Gastroesophageal sphincter (tissue), 3 donors: ENCODE measurements at regions not wholly inside any gene's neighbourhood (a gene's known extent, or its start where the extent isn't known, plus 50 kb on each side); places are given as distances from the start of the nearest gene placed in this dataset.

Experiments
- CTCF ChIP-seq, 4 experiments: fragments of 200-600 bp in 2 of 4; fragments of 450-650 bp in 2 of 4; sonication (generic) in 1 of 4; IDR thresholded peaks; one replicate each; pipeline ENCODE4 v1.5.1; 2017 to 2019; ENCODE audit warnings: antibody characterized with exemption in 4 of 4, mild to moderate bottlenecking in 2 of 4, moderate library complexity in 2 of 4
- EP300 ChIP-seq: sonication (generic); formaldehyde crosslinking; IDR thresholded peaks from one replicate; pipeline ENCODE4 v1.6.1; 2017; ENCODE audit warnings: antibody characterized with exemption, mild to moderate bottlenecking
- POLR2A ChIP-seq, 2 donors: fragments of 450-650 bp; IDR thresholded peaks; one replicate each; pipeline ENCODE4 v1.6.1; 2017; ENCODE audit warnings: antibody characterized with exemption in 2 of 2, mild to moderate bottlenecking in 2 of 2, moderate library complexity in 1 of 2
- POLR2AphosphoS5 ChIP-seq: sonication (generic); formaldehyde crosslinking; IDR thresholded peaks from one replicate; pipeline ENCODE4 v1.6.1; 2017; ENCODE audit warnings: antibody characterized with exemption

DNA sequence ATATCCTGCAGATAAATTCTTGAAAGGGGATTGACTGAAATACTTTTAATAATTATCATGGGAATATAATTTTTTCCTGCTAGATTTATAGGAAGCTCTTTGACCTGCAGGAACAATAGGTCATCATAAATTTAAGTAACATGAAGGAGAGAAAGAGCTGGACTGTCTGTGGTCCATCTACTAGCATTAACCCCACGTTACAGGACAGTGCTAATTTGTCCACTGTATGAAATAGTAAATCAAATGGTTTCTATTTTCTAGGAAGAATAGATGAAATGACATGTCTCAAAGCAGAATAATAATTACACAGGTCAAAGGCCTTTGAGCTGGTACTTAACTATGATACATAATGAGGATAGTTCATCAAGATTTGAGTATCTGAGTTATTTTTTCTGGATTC is 825.4 kb upstream of the CNTN5 start:
- TF ChIP-seq POLR2A (IDR thresholded peaks at IDR 0.05) (no peak), CTCF (IDR thresholded peaks at IDR 0.05) (no peak), POLR2AphosphoS5 (no peak), EP300 (no peak)
